ENCODE measurements at regions not wholly inside any gene's neighbourhood (a gene's known extent, or its start where the extent isn't known, plus 50 kb on each side); places are given as distances from the start of the nearest gene placed in this dataset.

- no peaks in the 10 kb centered on the region for H3K4me1 ChIP-seq (ENCODE audit: control insufficient read depth, insufficient read depth, low read length)
- no peaks in the 10 kb centered on the region for H3K9me3 ChIP-seq (ENCODE audit: control insufficient read depth, low read length)
- H3K27me3 ChIP-seq (ENCODE audit: control insufficient read depth, insufficient read depth, low read length) = no peaks in the 10 kb centered on the region
- no peaks in the 10 kb centered on the region for H3K36me3 ChIP-seq (ENCODE audit: control insufficient read depth, insufficient read depth, low read length)
- no peak overlapping the region for H3K4me3 ChIP-seq (ENCODE audit: low read length)
- H3K9ac ChIP-seq (ENCODE audit: low read length) = no peak overlapping the region
Observed at GRCh38 chr2:176496761-176497160, 227.5 kb downstream of the MTX2 start.

- Histone ChIP-seq H3K9ac (ENCODE audit: low read length) (no peak overlapping the region), H3K4me1 (ENCODE audit: control insufficient read depth, insufficient read depth, low read length) (no peaks in the 10 kb centered on the region), H3K36me3 (ENCODE audit: control insufficient read depth, insufficient read depth, low read length) (no peaks in the 10 kb centered on the region)
Observed at GRCh38 chr2:176500901-176501300, 231.7 kb downstream of the MTX2 start.

GRCh38 chr2:176501617-176502016 is 232.4 kb downstream of the MTX2 start:
- Histone ChIP-seq H3K4me1 (ENCODE audit: control insufficient read depth, insufficient read depth, low read length) (no peaks in the 10 kb centered on the region), H3K9ac (ENCODE audit: low read length) (no peak overlapping the region), H3K9me3 (ENCODE audit: control insufficient read depth, low read length) (no peaks in the 10 kb centered on the region), H3K36me3 (ENCODE audit: control insufficient read depth, insufficient read depth, low read length) (no peaks in the 10 kb centered on the region), H3K4me3 (ENCODE audit: low read length) (no peak overlapping the region), H3K27me3 (ENCODE audit: control insufficient read depth, insufficient read depth, low read length) (no peaks in the 10 kb centered on the region)

More at GRCh38 chr2:176500901-176501300, 231.7 kb downstream of the MTX2 start:
- Histone ChIP-seq H3K4me3 (ENCODE audit: low read length) (no peak overlapping the region), H3K27me3 (ENCODE audit: control insufficient read depth, insufficient read depth, low read length) (no peaks in the 10 kb centered on the region), H3K9me3 (ENCODE audit: control insufficient read depth, low read length) (no peaks in the 10 kb centered on the region)

GRCh38 chr2:176502619-176503018 is 233.4 kb downstream of the MTX2 start:
- Histone ChIP-seq H3K4me1 (ENCODE audit: control insufficient read depth, insufficient read depth, low read length) (no peaks in the 10 kb centered on the region), H3K36me3 (ENCODE audit: control insufficient read depth, insufficient read depth, low read length) (no peaks in the 10 kb centered on the region), H3K4me3 (ENCODE audit: low read length) (no peak overlapping the region), H3K27me3 (ENCODE audit: control insufficient read depth, insufficient read depth, low read length) (no peaks in the 10 kb centered on the region), H3K9ac (ENCODE audit: low read length) (no peak overlapping the region), H3K9me3 (ENCODE audit: control insufficient read depth, low read length) (no peaks in the 10 kb centered on the region)

- Histone ChIP-seq H3K36me3 (ENCODE audit: control insufficient read depth, insufficient read depth, low read length) (no peaks in the 10 kb centered on the region), H3K27me3 (ENCODE audit: control insufficient read depth, insufficient read depth, low read length) (no peaks in the 10 kb centered on the region), H3K4me1 (ENCODE audit: control insufficient read depth, insufficient read depth, low read length) (no peaks in the 10 kb centered on the region)
Observed at GRCh38 chr2:176503776-176504175, 234.5 kb downstream of the MTX2 start.

GRCh38 chr2:176504440-176504839 is 235.2 kb downstream of the MTX2 start:
- H3K4me3 ChIP-seq (ENCODE audit: low read length) = no peak overlapping the region
- H3K9me3 ChIP-seq (ENCODE audit: control insufficient read depth, low read length) = no peaks in the 10 kb centered on the region
- H3K27me3 ChIP-seq (ENCODE audit: control insufficient read depth, insufficient read depth, low read length) = no peaks in the 10 kb centered on the region
- no peaks in the 10 kb centered on the region for H3K4me1 ChIP-seq (ENCODE audit: control insufficient read depth, insufficient read depth, low read length)
- H3K36me3 ChIP-seq (ENCODE audit: control insufficient read depth, insufficient read depth, low read length) = no peaks in the 10 kb centered on the region
- H3K9ac ChIP-seq (ENCODE audit: low read length) = no peak overlapping the region

More at GRCh38 chr2:176503776-176504175, 234.5 kb downstream of the MTX2 start:
- no peak overlapping the region for H3K9ac ChIP-seq (ENCODE audit: low read length)
- no peak overlapping the region for H3K4me3 ChIP-seq (ENCODE audit: low read length)
- no peaks in the 10 kb centered on the region for H3K9me3 ChIP-seq (ENCODE audit: control insufficient read depth, low read length)

- Histone ChIP-seq H3K36me3 (ENCODE audit: control insufficient read depth, insufficient read depth, low read length) (no peaks in the 10 kb centered on the region), H3K27me3 (ENCODE audit: control insufficient read depth, insufficient read depth, low read length) (no peaks in the 10 kb centered on the region), H3K9ac (ENCODE audit: low read length) (no peak overlapping the region), H3K4me3 (ENCODE audit: low read length) (no peak overlapping the region), H3K9me3 (ENCODE audit: control insufficient read depth, low read length) (no peaks in the 10 kb centered on the region), H3K4me1 (ENCODE audit: control insufficient read depth, insufficient read depth, low read length) (no peaks in the 10 kb centered on the region)
Observed at GRCh38 chr2:176507786-176508185, 238.5 kb downstream of the MTX2 start.

- H3K36me3 ChIP-seq (ENCODE audit: control insufficient read depth, insufficient read depth, low read length) = no peaks in the 10 kb centered on the region
- H3K4me3 ChIP-seq (ENCODE audit: low read length) = no peak overlapping the region
- H3K27me3 ChIP-seq (ENCODE audit: control insufficient read depth, insufficient read depth, low read length) = no peaks in the 10 kb centered on the region
- H3K9me3 ChIP-seq (ENCODE audit: control insufficient read depth, low read length) = no peaks in the 10 kb centered on the region
- H3K4me1 ChIP-seq (ENCODE audit: control insufficient read depth, insufficient read depth, low read length) = no peaks in the 10 kb centered on the region
- no peak overlapping the region for H3K9ac ChIP-seq (ENCODE audit: low read length)
Observed at GRCh38 chr2:176508374-176508773, 239.1 kb downstream of the MTX2 start.

GRCh38 chr2:176508984-176509740 is 239.9 kb downstream of the MTX2 start:
- Histone ChIP-seq H3K4me3 (ENCODE audit: low read length) (no peak overlapping the region), H3K9ac (ENCODE audit: low read length) (no peak overlapping the region), H3K36me3 (ENCODE audit: control insufficient read depth, insufficient read depth, low read length) (no peaks in the 10 kb centered on the region), H3K27me3 (ENCODE audit: control insufficient read depth, insufficient read depth, low read length) (no peaks in the 10 kb centered on the region), H3K4me1 (ENCODE audit: control insufficient read depth, insufficient read depth, low read length) (no peaks in the 10 kb centered on the region), H3K9me3 (ENCODE audit: control insufficient read depth, low read length) (no peaks in the 10 kb centered on the region)

- Histone ChIP-seq H3K27me3 (ENCODE audit: control insufficient read depth, insufficient read depth, low read length) (no peaks in the 10 kb centered on the region), H3K4me1 (ENCODE audit: control insufficient read depth, insufficient read depth, low read length) (no peaks in the 10 kb centered on the region), H3K4me3 (ENCODE audit: low read length) (no peak overlapping the region), H3K36me3 (ENCODE audit: control insufficient read depth, insufficient read depth, low read length) (no peaks in the 10 kb centered on the region), H3K9ac (ENCODE audit: low read length) (no peak overlapping the region), H3K9me3 (ENCODE audit: control insufficient read depth, low read length) (no peaks in the 10 kb centered on the region)
Observed at GRCh38 chr2:176514276-176514675, 245.0 kb downstream of the MTX2 start.

GRCh38 chr2:176514805-176515500 is 245.7 kb downstream of the MTX2 start:
- Histone ChIP-seq H3K27me3 (ENCODE audit: control insufficient read depth, insufficient read depth, low read length) (no peaks in the 10 kb centered on the region), H3K36me3 (ENCODE audit: control insufficient read depth, insufficient read depth, low read length) (no peaks in the 10 kb centered on the region), H3K4me3 (ENCODE audit: low read length) (no peak overlapping the region), H3K9me3 (ENCODE audit: control insufficient read depth, low read length) (no peaks in the 10 kb centered on the region), H3K9ac (ENCODE audit: low read length) (no peak overlapping the region), H3K4me1 (ENCODE audit: control insufficient read depth, insufficient read depth, low read length) (no peaks in the 10 kb centered on the region)

- Histone ChIP-seq H3K4me3 (ENCODE audit: low read length) (no peak overlapping the region), H3K9ac (ENCODE audit: low read length) (no peak overlapping the region), H3K36me3 (ENCODE audit: control insufficient read depth, insufficient read depth, low read length) (no peaks in the 10 kb centered on the region), H3K4me1 (ENCODE audit: control insufficient read depth, insufficient read depth, low read length) (no peaks in the 10 kb centered on the region), H3K27me3 (ENCODE audit: control insufficient read depth, insufficient read depth, low read length) (no peaks in the 10 kb centered on the region), H3K9me3 (ENCODE audit: control insufficient read depth, low read length) (no peaks in the 10 kb centered on the region)
Observed at GRCh38 chr2:176516051-176516602, 246.9 kb downstream of the MTX2 start.

All from mucosa of stomach (tissue), 1 donor.